SK-N-SH (cell line): ENCODE measurements at regions not wholly inside any gene's neighbourhood (a gene's known extent, or its start where the extent isn't known, plus 50 kb on each side); places are given as distances from the start of the nearest gene placed in this dataset.

ENCODE experiments used
- CTCF ChIP-seq: fragments of 200-600 bp; sonication (generic); IDR thresholded peaks from 2 replicates; pipeline ENCODE4 v1.6.1; 2017; ENCODE audit warnings: antibody characterized with exemption, mild to moderate bottlenecking, moderate library complexity
- ELF1 ChIP-seq: IDR thresholded peaks from 2 replicates; pipeline ENCODE4 v1.4.0; 2012
- EP300 ChIP-seq, 2 experiments: IDR thresholded peaks; 2 replicates each; pipeline versions ENCODE4 v1.4.0 to v1.6.1; 2012; ENCODE audit warnings: borderline replicate concordance in 1 of 2, low read depth in 1 of 2, low read length in 1 of 2
- FOSL2 ChIP-seq: IDR thresholded peaks from 2 replicates; pipeline ENCODE4 v1.4.0; 2012; ENCODE audit warnings: low read depth, mild to moderate bottlenecking, moderate library complexity, borderline replicate concordance
- FOXJ3 ChIP-seq: sonication (generic); formaldehyde crosslinking; IDR thresholded peaks from 2 replicates; pipeline ENCODE4 v1.5.1; 2020; ENCODE audit warnings: mild to moderate bottlenecking, missing genetic modification reagents
- FOXM1 ChIP-seq: IDR thresholded peaks from 2 replicates; pipeline ENCODE4 v1.4.0; 2012; ENCODE audit warnings: low read depth, mild to moderate bottlenecking
- GABPA ChIP-seq: IDR thresholded peaks from 2 replicates; pipeline ENCODE4 v1.4.0; 2012; ENCODE audit warnings: low read depth, mild to moderate bottlenecking
- JUND ChIP-seq: IDR thresholded peaks from 2 replicates; pipeline ENCODE4 v1.4.0; 2012
- MEF2A ChIP-seq: IDR thresholded peaks from 2 replicates; pipeline ENCODE4 v1.4.0; 2012; ENCODE audit warnings: low read depth, borderline replicate concordance
- MXI1 ChIP-seq: IDR thresholded peaks from 2 replicates; pipeline ENCODE4 v1.6.1; 2012; ENCODE audit warnings: mild to moderate bottlenecking, low read depth, low read length, improper control_type of control experiment
- NFIC ChIP-seq: IDR thresholded peaks from 2 replicates; pipeline ENCODE4 v1.4.0; 2012; ENCODE audit warnings: borderline replicate concordance
- NRF1 ChIP-seq: IDR thresholded peaks from 2 replicates; pipeline ENCODE4 v1.6.1; 2012; ENCODE audit warnings: low read depth, mild to moderate bottlenecking, low read length
- PBX3 ChIP-seq: IDR thresholded peaks from 2 replicates; pipeline ENCODE4; 2012
- POLR2AphosphoS5 ChIP-seq: IDR thresholded peaks from 2 replicates; pipeline ENCODE4 v1.6.1; 2012; ENCODE audit warnings: low read depth, low read length
- RAD21 ChIP-seq: IDR thresholded peaks from 2 replicates; pipeline ENCODE4 v1.6.1; 2012; ENCODE audit warnings: mild to moderate bottlenecking, low read length
- SMC3 ChIP-seq: IDR thresholded peaks from 2 replicates; pipeline ENCODE4 v1.6.1; 2012; ENCODE audit warnings: low read depth, low read length, improper control_type of control experiment
- TAF1 ChIP-seq: IDR thresholded peaks from 2 replicates; pipeline ENCODE4 v1.6.1; 2012; ENCODE audit warnings: low read depth, mild to moderate bottlenecking, low read length, moderate library complexity, borderline replicate concordance
- TCF12 ChIP-seq: IDR thresholded peaks from 2 replicates; pipeline ENCODE4 v1.4.0; 2012
- TEAD4 ChIP-seq: IDR thresholded peaks from 2 replicates; pipeline ENCODE4 v1.4.0; 2012; ENCODE audit warnings: mild to moderate bottlenecking, borderline replicate concordance; ENCODE audit not compliant: insufficient read depth
- USF1 ChIP-seq: IDR thresholded peaks from 2 replicates; pipeline ENCODE4 v1.4.0; 2012; ENCODE audit warnings: low read depth, borderline replicate concordance
- USF2 ChIP-seq: fragments of 150-350 bp; IDR thresholded peaks from 2 replicates; pipeline ENCODE4 v1.6.1; 2017; ENCODE audit warnings: antibody characterized with exemption, low read length, low read depth, borderline replicate concordance
- YY1 ChIP-seq: IDR thresholded peaks from 2 replicates; pipeline ENCODE4 v1.4.0; 2012; ENCODE audit warnings: low read depth, mild to moderate bottlenecking
- TF ChIP-seq, protein P1 (sequence below): fragments of 150-350 bp; IDR thresholded peaks from 2 replicates; pipeline ENCODE4 v1.6.1; 2016; ENCODE audit warnings: mild to moderate bottlenecking, low read depth, low read length

GRCh38 chr5:34598177-34598794, 57.8 kb upstream of the RAI14 start (continued):
- TF ChIP-seq USF1 (peak; percentile 48; the same call in 1 of the 2 replicates), POLR2AphosphoS5 (peak; percentile 56; the same call in 1 of the 2 replicates), PBX3 (peak; percentile 82), YY1 (no peak), NFIC (peak; percentile 70; the same call in 1 of the 2 replicates), RAD21 (no peak), FOSL2 (peak; percentile 97), FOXM1 (peak; percentile 64; the same call in 1 of the 2 replicates), FOXJ3 (CRISPR knock-in tag) (no peak), ELF1 (no peak), CTCF (no peak), GABPA (no peak), MEF2A (peak; percentile 75), JUND (peak; percentile 90), EP300 (IDR thresholded peaks at IDR 0.05; ENCODE audit: borderline replicate concordance in 1 of 2, low read depth in 1 of 2, low read length in 1 of 2) (peak; percentile 10 to 72; a peak in 2 of 4 replicates), TCF12 (peak; percentile 82), MXI1 (no peak), SMC3 (no peak), USF2 (no peak), TEAD4 (peak; percentile 53; the same call in 1 of the 2 replicates), NRF1 (no peak), TAF1 (no peak)
- TF ChIP-seq, protein P1, sequence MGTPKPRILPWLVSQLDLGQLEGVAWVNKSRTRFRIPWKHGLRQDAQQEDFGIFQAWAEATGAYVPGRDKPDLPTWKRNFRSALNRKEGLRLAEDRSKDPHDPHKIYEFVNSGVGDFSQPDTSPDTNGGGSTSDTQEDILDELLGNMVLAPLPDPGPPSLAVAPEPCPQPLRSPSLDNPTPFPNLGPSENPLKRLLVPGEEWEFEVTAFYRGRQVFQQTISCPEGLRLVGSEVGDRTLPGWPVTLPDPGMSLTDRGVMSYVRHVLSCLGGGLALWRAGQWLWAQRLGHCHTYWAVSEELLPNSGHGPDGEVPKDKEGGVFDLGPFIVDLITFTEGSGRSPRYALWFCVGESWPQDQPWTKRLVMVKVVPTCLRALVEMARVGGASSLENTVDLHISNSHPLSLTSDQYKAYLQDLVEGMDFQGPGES = no peak
